H9 (cell line): ENCODE measurements at regions not wholly inside any gene's neighbourhood (a gene's known extent, or its start where the extent isn't known, plus 50 kb on each side); places are given as distances from the start of the nearest gene placed in this dataset.

Experiments used
- DNase-seq: peaks from one replicate; pipeline ENCODE4 v3.0.0-alpha.2; 2017
- H2AFZ ChIP-seq: one replicate; pipeline ENCODE4 v1.6.1; 2013; ENCODE audit warnings: mild to moderate bottlenecking, low read length, control low read depth, moderate library complexity
- H2AK5ac ChIP-seq: 2 replicates; pipeline ENCODE4 v1.6.1; 2013; ENCODE audit warnings: low read length, control low read depth, mixed read lengths; ENCODE audit not compliant: insufficient read length
- H2BK120ac ChIP-seq: one replicate; pipeline ENCODE4 v1.6.1; 2013; ENCODE audit warnings: low read depth, mild to moderate bottlenecking, low read length, control low read depth, inconsistent platforms; ENCODE audit not compliant: poor library complexity, severe bottlenecking
- H2BK12ac ChIP-seq: 2 replicates; pipeline ENCODE4 v1.6.1; 2013; ENCODE audit warnings: low read length, control low read depth, mixed read lengths, low read depth; ENCODE audit not compliant: insufficient read length
- H2BK15ac ChIP-seq: 2 replicates; pipeline ENCODE4 v1.6.1; 2013; ENCODE audit warnings: low read depth, low read length, control low read depth
- H2BK20ac ChIP-seq: one replicate; pipeline ENCODE4 v1.6.1; 2013; ENCODE audit warnings: low read depth, mild to moderate bottlenecking, low read length, control low read depth, inconsistent platforms; ENCODE audit not compliant: poor library complexity, severe bottlenecking
- H2BK5ac ChIP-seq: 2 replicates; pipeline ENCODE4 v1.6.1; 2013; ENCODE audit warnings: low read length, control low read depth, mixed read lengths; ENCODE audit not compliant: insufficient read length
- H3K14ac ChIP-seq: 2 replicates; pipeline ENCODE4 v1.6.1; 2013; ENCODE audit warnings: low read length, control low read depth; ENCODE audit not compliant: insufficient read depth
- H3K18ac ChIP-seq: 2 replicates; pipeline ENCODE4 v1.6.1; 2013; ENCODE audit warnings: low read depth, mild to moderate bottlenecking, mixed read lengths, low read length, control low read depth; ENCODE audit not compliant: insufficient read length
- H3K23ac ChIP-seq: 2 replicates; pipeline ENCODE4 v1.6.1; 2013; ENCODE audit warnings: low read length, control low read depth, mixed read lengths, low read depth; ENCODE audit not compliant: insufficient read length
- H3K23me2 ChIP-seq: 2 replicates; pipeline ENCODE4 v1.6.1; 2013; ENCODE audit warnings: low read depth, mild to moderate bottlenecking, mixed read lengths, low read length, control low read depth; ENCODE audit not compliant: insufficient read length, poor library complexity, severe bottlenecking
- H3K27ac ChIP-seq: 2 replicates; pipeline ENCODE4 v1.5.1; 2013; ENCODE audit warnings: low read length, control low read depth, mixed read lengths, low read depth; ENCODE audit not compliant: insufficient read length
- H3K27me3 ChIP-seq: 2 replicates; pipeline ENCODE4 v1.6.1; 2013; ENCODE audit warnings: low read length, control low read depth, inconsistent platforms; ENCODE audit not compliant: insufficient read depth
- H3K4ac ChIP-seq: 2 replicates; pipeline ENCODE4 v1.6.1; 2013; ENCODE audit warnings: low read depth, mild to moderate bottlenecking, control low read depth, inconsistent platforms, low read length, moderate library complexity
- H3K4me1 ChIP-seq: 2 replicates; pipeline ENCODE4 v1.6.1; 2013; ENCODE audit warnings: low read length, control low read depth, inconsistent platforms; ENCODE audit not compliant: insufficient read depth
- H3K4me2 ChIP-seq: 2 replicates; pipeline ENCODE4 v1.6.1; 2013; ENCODE audit warnings: low read length, control low read depth, mixed read lengths; ENCODE audit not compliant: insufficient read length, insufficient read depth
- H3K56ac ChIP-seq: 2 replicates; pipeline ENCODE4 v1.6.1; 2013; ENCODE audit warnings: low read depth, mild to moderate bottlenecking, mixed read lengths, low read length, control low read depth; ENCODE audit not compliant: insufficient read length
- H3K79me1 ChIP-seq: 2 replicates; pipeline ENCODE4 v1.6.1; 2013; ENCODE audit warnings: low read depth, mild to moderate bottlenecking, moderate library complexity, low read length, control low read depth, inconsistent platforms; ENCODE audit not compliant: insufficient read depth, poor library complexity, severe bottlenecking
- H3K79me2 ChIP-seq: 2 replicates; pipeline ENCODE4 v1.6.1; 2013; ENCODE audit warnings: low read length, control low read depth, inconsistent platforms; ENCODE audit not compliant: insufficient read depth
- H3K9ac ChIP-seq: 2 replicates; pipeline ENCODE4 v1.6.1; 2013; ENCODE audit warnings: low read length, control low read depth, mixed read lengths; ENCODE audit not compliant: insufficient read length; ENCODE audit errors: extremely low read depth
- H3K9me3 ChIP-seq: one replicate; pipeline ENCODE4 v1.6.1; 2013; ENCODE audit warnings: low read depth, low read length, inconsistent platforms; ENCODE audit not compliant: control insufficient read depth
- H3T11ph ChIP-seq: one replicate; pipeline ENCODE4 v1.6.1; 2013; ENCODE audit warnings: mild to moderate bottlenecking, low read length, control low read depth, inconsistent platforms
- H4K20me1 ChIP-seq: one replicate; pipeline ENCODE4 v1.6.1; 2013; ENCODE audit not compliant: control insufficient read depth, insufficient read length, insufficient read depth
- H4K5ac ChIP-seq: 2 replicates; pipeline ENCODE4 v1.6.1; 2013; ENCODE audit warnings: low read depth, mild to moderate bottlenecking, mixed read lengths, low read length, control low read depth; ENCODE audit not compliant: insufficient read length
- H4K8ac ChIP-seq: replicated peaks from 2 replicates; pipeline ENCODE4 v1.6.1; 2013; ENCODE audit warnings: low read length, control low read depth, mixed read lengths, low read depth; ENCODE audit not compliant: insufficient read length
- H4K91ac ChIP-seq: 2 replicates; pipeline ENCODE4 v1.6.1; 2013; ENCODE audit warnings: low read depth, mild to moderate bottlenecking, moderate library complexity, mixed read lengths, low read length, control low read depth; ENCODE audit not compliant: insufficient read length
- H3K27ac Mint-ChIP-seq, 3 experiments: 2 replicates in 2 of 3; 3 replicates in 1 of 3; pipeline ENCODE4 v1.8.0; 2020 to 2021; ENCODE audit warnings: mixed read lengths in 3 of 3, mild to moderate bottlenecking in 1 of 3, moderate library complexity in 1 of 3
- H3K27me3 Mint-ChIP-seq: 2 replicates; pipeline ENCODE4 v1.8.0; 2021; ENCODE audit warnings: low read depth, mild to moderate bottlenecking, moderate library complexity, mixed read lengths
- H3K36me3 Mint-ChIP-seq, 3 experiments: 2 replicates in 2 of 3; 3 replicates in 1 of 3; pipeline ENCODE4 v1.8.0; 2020 to 2021; ENCODE audit warnings: low read depth in 3 of 3, mixed read lengths in 3 of 3; ENCODE audit not compliant: insufficient read depth in 1 of 3
- H3K4me1 Mint-ChIP-seq, 2 experiments: 2 replicates each; pipeline ENCODE4 v1.8.0; 2020; ENCODE audit warnings: mixed read lengths in 2 of 2
- H3K4me3 Mint-ChIP-seq, 2 experiments: 2 replicates in 1 of 2; 3 replicates in 1 of 2; pipeline ENCODE4 v1.8.0; 2020 to 2021; ENCODE audit warnings: mild to moderate bottlenecking in 2 of 2, mixed read lengths in 2 of 2, moderate library complexity in 1 of 2
- H3K9me3 Mint-ChIP-seq, 2 experiments: 2 replicates in 1 of 2; 3 replicates in 1 of 2; pipeline ENCODE4 v1.8.0; 2020; ENCODE audit warnings: mild to moderate bottlenecking in 2 of 2, mixed read lengths in 2 of 2, moderate library complexity in 1 of 2
- WGBS: extraction: QIAGEN DNeasy Blood & Tissue Kit; methylation state at CpG from one replicate; pipeline ENCODE4 v1.1.7; 2013; ENCODE audit warnings: missing lambda C conversion rate, low lambda C conversion rate, mixed read lengths; ENCODE audit not compliant: insufficient read length; ENCODE audit errors: extremely low coverage; 5-methylcytosine and 5-hydroxymethylcytosine counted together
- TF ChIP-seq, protein P1 (sequence below): fragments of 200-600 bp; sonication (generic); conservative IDR thresholded peaks from 3 replicates; pipeline ENCODE4 v1.8.0; 2021; ENCODE audit warnings: antibody characterized with exemption, mild to moderate bottlenecking

DNA sequence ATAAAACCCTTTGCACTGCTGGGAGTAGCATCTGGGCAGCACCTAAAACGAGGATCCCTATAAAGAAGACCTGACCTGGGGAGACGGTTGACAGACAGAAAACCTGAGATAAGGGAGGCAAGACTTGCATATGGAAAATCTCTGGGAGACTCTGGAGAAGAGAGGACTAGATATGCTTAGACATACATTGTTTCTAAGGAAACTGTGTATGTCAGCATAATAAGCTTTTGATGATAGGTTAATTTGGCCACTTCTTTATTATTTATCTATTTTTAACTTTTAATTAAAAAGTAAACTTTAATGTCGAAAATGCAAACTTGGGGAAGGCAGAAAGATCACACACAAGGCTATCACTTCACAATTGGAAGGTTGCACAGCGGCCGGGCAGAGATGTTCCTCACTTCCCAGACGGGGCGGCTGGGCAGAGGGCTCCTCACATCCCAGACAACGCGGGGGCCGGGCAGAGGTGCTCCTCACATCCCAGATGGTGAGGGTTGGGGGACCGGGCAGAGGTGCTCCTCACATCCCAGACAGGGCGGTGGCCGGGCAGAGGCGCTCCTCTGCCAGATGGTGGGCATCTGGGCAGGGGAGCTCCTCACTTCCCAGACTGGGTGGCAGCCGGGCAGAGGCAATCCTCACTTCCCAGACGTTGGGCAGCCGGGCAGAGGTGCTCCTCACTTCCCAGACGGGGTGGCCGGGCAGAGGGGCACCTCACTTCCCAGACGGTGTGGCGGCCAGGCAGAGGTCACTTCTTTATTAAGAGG lies 64.3 kb upstream of the HS3ST3A1 start:
- no peak overlapping the region for H3K9ac ChIP-seq
- H3K9me3 ChIP-seq = no peaks in the 10 kb centered on the region
- WGBS = no CpG with 5 or more reads among the region's 21 CpGs
- no peak overlapping the region for H3K18ac ChIP-seq
- no peak overlapping the region for H3K23ac ChIP-seq
- H3K23me2 ChIP-seq = no peaks in the 10 kb centered on the region
- H3T11ph ChIP-seq = no peak overlapping the region
- Mint-ChIP-seq H3K27me3 (no peaks in the 10 kb centered on the region), H3K4me1 (peaks cover 10 to 11% of the 10 kb centered on the region in 2 experiments), H3K36me3 (peaks cover 0 to 1% (median 0%) of the 10 kb centered on the region in 3 experiments; a peak in 2 of 7 replicates), H3K27ac (no peak overlapping the region), H3K4me3 (no peak overlapping the region), H3K9me3 (peaks cover 0 to 4% of the 10 kb centered on the region in 2 experiments; a peak in 1 of 5 replicates)
- no peak overlapping the region for H3K14ac ChIP-seq
- H2AK5ac ChIP-seq = no peak overlapping the region
- H2BK20ac ChIP-seq = no peak overlapping the region
- no peak overlapping the region for H4K8ac ChIP-seq
- no peak overlapping the region for H3K4ac ChIP-seq
- no peak for DNase-seq
- H2BK120ac ChIP-seq = no peak overlapping the region
- no peak overlapping the region for H2BK12ac ChIP-seq
- no peak overlapping the region for H4K5ac ChIP-seq
- H4K20me1 ChIP-seq = no peaks in the 10 kb centered on the region
- H2AFZ ChIP-seq = no peak overlapping the region
- H3K4me1 ChIP-seq = no peaks in the 10 kb centered on the region; the same call in 1 of the 2 replicates
- H3K56ac ChIP-seq = no peak overlapping the region
- H3K79me2 ChIP-seq = no peaks in the 10 kb centered on the region
- no peak overlapping the region for H2BK5ac ChIP-seq
- no peak overlapping the region for H4K91ac ChIP-seq
- H3K27ac ChIP-seq = no peak overlapping the region
- H3K27me3 ChIP-seq = no peaks in the 10 kb centered on the region
- H3K79me1 ChIP-seq = no peaks in the 10 kb centered on the region
- no peak overlapping the region for H2BK15ac ChIP-seq
- no peak overlapping the region for H3K4me2 ChIP-seq
- TF ChIP-seq, protein P1, sequence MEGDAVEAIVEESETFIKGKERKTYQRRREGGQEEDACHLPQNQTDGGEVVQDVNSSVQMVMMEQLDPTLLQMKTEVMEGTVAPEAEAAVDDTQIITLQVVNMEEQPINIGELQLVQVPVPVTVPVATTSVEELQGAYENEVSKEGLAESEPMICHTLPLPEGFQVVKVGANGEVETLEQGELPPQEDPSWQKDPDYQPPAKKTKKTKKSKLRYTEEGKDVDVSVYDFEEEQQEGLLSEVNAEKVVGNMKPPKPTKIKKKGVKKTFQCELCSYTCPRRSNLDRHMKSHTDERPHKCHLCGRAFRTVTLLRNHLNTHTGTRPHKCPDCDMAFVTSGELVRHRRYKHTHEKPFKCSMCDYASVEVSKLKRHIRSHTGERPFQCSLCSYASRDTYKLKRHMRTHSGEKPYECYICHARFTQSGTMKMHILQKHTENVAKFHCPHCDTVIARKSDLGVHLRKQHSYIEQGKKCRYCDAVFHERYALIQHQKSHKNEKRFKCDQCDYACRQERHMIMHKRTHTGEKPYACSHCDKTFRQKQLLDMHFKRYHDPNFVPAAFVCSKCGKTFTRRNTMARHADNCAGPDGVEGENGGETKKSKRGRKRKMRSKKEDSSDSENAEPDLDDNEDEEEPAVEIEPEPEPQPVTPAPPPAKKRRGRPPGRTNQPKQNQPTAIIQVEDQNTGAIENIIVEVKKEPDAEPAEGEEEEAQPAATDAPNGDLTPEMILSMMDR = no peak
